ENCODE measurements at regions not wholly inside any gene's neighbourhood (a gene's known extent, or its start where the extent isn't known, plus 50 kb on each side); places are given as distances from the start of the nearest gene placed in this dataset.

DNA sequence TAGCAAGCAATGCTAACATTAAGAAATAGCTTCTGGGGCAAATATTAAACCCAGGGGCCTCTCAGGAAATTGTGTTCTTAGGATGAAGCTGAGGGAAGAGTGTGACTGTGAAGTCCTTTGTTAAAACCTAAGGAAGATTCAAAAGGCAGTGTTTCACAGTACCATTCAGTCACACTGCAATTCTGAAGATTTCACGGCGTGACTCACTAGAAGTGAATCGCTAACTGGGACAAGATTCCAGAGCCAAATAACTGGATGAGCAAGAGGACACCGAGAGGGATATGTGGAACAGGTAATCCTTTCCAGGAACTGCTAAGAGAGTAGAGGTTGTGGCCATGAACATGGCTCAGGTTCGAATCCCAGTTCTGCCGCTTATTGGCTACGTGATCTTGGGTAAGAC is 61.8 kb upstream of the SMAD3 start:
- 93 to 98% methylated on average over 7 of the region's 7 CpGs for WGBS, 2 donors
- intact Hi-C loops (cut with DNase I), result no loop called here
- H3K9me3 ChIP-seq, result no peaks in the 10 kb centered on the region
- ATAC-seq, result no peak
- no peak for TF ChIP-seq POLR2A (IDR thresholded peaks at IDR 0.05)
- TF ChIP-seq, protein P1, sequence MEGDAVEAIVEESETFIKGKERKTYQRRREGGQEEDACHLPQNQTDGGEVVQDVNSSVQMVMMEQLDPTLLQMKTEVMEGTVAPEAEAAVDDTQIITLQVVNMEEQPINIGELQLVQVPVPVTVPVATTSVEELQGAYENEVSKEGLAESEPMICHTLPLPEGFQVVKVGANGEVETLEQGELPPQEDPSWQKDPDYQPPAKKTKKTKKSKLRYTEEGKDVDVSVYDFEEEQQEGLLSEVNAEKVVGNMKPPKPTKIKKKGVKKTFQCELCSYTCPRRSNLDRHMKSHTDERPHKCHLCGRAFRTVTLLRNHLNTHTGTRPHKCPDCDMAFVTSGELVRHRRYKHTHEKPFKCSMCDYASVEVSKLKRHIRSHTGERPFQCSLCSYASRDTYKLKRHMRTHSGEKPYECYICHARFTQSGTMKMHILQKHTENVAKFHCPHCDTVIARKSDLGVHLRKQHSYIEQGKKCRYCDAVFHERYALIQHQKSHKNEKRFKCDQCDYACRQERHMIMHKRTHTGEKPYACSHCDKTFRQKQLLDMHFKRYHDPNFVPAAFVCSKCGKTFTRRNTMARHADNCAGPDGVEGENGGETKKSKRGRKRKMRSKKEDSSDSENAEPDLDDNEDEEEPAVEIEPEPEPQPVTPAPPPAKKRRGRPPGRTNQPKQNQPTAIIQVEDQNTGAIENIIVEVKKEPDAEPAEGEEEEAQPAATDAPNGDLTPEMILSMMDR (IDR thresholded peaks at IDR 0.05), result no peak
- H3K27ac ChIP-seq, result no peak overlapping the region
- H3K36me3 ChIP-seq (replicated peaks in 1 of 2; ENCODE audit: insufficient read depth in 1 of 2, low read depth in 2 of 2), result no peaks in the 10 kb centered on the region
- H3K4me3 ChIP-seq, result no peak overlapping the region
- DNase-seq, result no peak
- H3K27me3 ChIP-seq, result no peaks in the 10 kb centered on the region
- no peaks in the 10 kb centered on the region for H3K4me1 ChIP-seq

GRCh38 chr15:67004142-67004541 is 61.3 kb upstream of the SMAD3 start:
- ATAC-seq (no peak), DNase-seq (no peak)
- Histone ChIP-seq H3K4me3 (no peak overlapping the region), H3K4me1 (no peaks in the 10 kb centered on the region), H3K27ac (no peak overlapping the region), H3K27me3 (no peaks in the 10 kb centered on the region), H3K9me3 (no peaks in the 10 kb centered on the region), H3K36me3 (replicated peaks in 1 of 2; ENCODE audit: insufficient read depth in 1 of 2, low read depth in 2 of 2) (no peaks in the 10 kb centered on the region)
- intact Hi-C loops (cut with DNase I), result no loop called here
- TF ChIP-seq POLR2A (IDR thresholded peaks at IDR 0.05), result no peak
- TF ChIP-seq, protein P1 (IDR thresholded peaks at IDR 0.05), result no peak
- 92 to 95% methylated on average over 3 of the region's 3 CpGs for WGBS, 2 donors

GRCh38 chr15:67005294-67005996 is 60.0 kb upstream of the SMAD3 start:
- Histone ChIP-seq H3K4me3 (no peak overlapping the region), H3K9me3 (no peaks in the 10 kb centered on the region), H3K27ac (no peak overlapping the region), H3K4me1 (peaks cover 11% of the 10 kb centered on the region), H3K27me3 (no peaks in the 10 kb centered on the region), H3K36me3 (replicated peaks in 1 of 2; ENCODE audit: insufficient read depth in 1 of 2, low read depth in 2 of 2) (no peaks in the 10 kb centered on the region)
- TF ChIP-seq, protein P1 (IDR thresholded peaks at IDR 0.05), result no peak
- TF ChIP-seq POLR2A (IDR thresholded peaks at IDR 0.05), result no peak
- WGBS, 2 donors, result 68 to 92% methylated on average over 6 to 10 of the region's 10 CpGs
- intact Hi-C loops (cut with DNase I), result no loop called here
- DNase-seq (no peak), ATAC-seq (no peak)

GRCh38 chr15:67006083-67007065 is 59.0 kb upstream of the SMAD3 start:
- H3K27ac ChIP-seq, result no peak overlapping the region
- H3K4me3 ChIP-seq, result no peak overlapping the region
- intact Hi-C loops (cut with DNase I), result no loop called here
- no peaks in the 10 kb centered on the region for H3K36me3 ChIP-seq (replicated peaks in 1 of 2; ENCODE audit: insufficient read depth in 1 of 2, low read depth in 2 of 2)
- no peaks in the 10 kb centered on the region for H3K9me3 ChIP-seq
- DNase-seq (no peak), ATAC-seq (no peak)
- TF ChIP-seq, protein P1 (IDR thresholded peaks at IDR 0.05), result no peak
- TF ChIP-seq POLR2A (IDR thresholded peaks at IDR 0.05), result no peak
- H3K27me3 ChIP-seq, result no peaks in the 10 kb centered on the region
- peaks cover 17% of the 10 kb centered on the region for H3K4me1 ChIP-seq
- 82 to 92% methylated on average over 8 to 9 of the region's 10 CpGs for WGBS, 2 donors

Measured in body of pancreas (tissue), 4 donors.